Gastroesophageal sphincter (tissue), 3 donors: ENCODE measurements at regions not wholly inside any gene's neighbourhood (a gene's known extent, or its start where the extent isn't known, plus 50 kb on each side); places are given as distances from the start of the nearest gene placed in this dataset.

ENCODE experiments used
- EP300 ChIP-seq: sonication (generic); formaldehyde crosslinking; IDR thresholded peaks from one replicate; pipeline ENCODE4 v1.6.1; 2017; ENCODE audit warnings: antibody characterized with exemption, mild to moderate bottlenecking
- POLR2A ChIP-seq, 2 donors: fragments of 450-650 bp; IDR thresholded peaks; one replicate each; pipeline ENCODE4 v1.6.1; 2017; ENCODE audit warnings: antibody characterized with exemption in 2 of 2, mild to moderate bottlenecking in 2 of 2, moderate library complexity in 1 of 2
- POLR2AphosphoS5 ChIP-seq: sonication (generic); formaldehyde crosslinking; IDR thresholded peaks from one replicate; pipeline ENCODE4 v1.6.1; 2017; ENCODE audit warnings: antibody characterized with exemption
- TF ChIP-seq, protein P1 (sequence below), 4 experiments: fragments of 200-600 bp in 2 of 4; fragments of 450-650 bp in 2 of 4; sonication (generic) in 1 of 4; IDR thresholded peaks; one replicate each; pipeline ENCODE4 v1.5.1; 2017 to 2019; ENCODE audit warnings: antibody characterized with exemption in 4 of 4, mild to moderate bottlenecking in 2 of 4, moderate library complexity in 2 of 4

DNA sequence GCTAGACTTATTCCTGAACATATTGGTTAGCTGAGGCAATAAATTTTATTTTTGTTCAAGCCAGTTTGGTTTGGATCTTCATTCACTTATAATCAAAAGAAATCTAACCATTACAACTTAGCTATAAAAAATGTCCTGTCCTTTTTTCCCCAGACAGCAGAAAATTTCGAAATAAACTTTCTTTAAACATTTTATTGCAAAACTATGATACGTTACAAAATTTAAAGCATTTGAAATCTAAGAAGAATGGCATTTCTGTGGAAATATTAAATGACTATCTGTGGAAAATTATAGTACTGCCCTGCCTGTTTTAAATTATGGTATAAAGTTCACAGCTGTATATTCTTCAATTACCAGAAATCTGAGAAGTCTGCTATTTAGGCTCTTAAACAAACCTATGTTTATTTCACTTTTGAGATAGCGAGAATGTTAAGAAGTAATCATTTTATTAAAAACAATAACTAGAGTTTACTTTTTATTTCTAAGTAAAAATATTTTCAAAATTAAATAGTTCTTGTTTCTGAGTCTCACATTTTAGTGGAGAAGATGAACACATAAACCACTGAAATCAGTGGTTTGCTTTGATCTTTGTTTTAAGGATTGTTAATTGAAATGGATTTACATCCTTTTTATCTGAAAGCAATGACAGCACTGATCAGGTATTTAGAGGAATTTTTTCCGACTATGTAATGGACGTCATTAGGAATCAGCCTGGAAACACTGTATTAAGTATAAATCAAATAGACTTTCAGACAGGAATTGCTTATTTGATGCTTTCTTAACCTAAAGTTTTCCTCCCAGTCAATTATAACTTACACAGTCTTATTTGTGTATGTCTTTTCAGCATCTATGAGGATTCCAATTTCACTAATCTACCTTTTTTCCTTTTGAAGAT is 553.7 kb downstream of the COL12A1 start:
- TF ChIP-seq, protein P1, sequence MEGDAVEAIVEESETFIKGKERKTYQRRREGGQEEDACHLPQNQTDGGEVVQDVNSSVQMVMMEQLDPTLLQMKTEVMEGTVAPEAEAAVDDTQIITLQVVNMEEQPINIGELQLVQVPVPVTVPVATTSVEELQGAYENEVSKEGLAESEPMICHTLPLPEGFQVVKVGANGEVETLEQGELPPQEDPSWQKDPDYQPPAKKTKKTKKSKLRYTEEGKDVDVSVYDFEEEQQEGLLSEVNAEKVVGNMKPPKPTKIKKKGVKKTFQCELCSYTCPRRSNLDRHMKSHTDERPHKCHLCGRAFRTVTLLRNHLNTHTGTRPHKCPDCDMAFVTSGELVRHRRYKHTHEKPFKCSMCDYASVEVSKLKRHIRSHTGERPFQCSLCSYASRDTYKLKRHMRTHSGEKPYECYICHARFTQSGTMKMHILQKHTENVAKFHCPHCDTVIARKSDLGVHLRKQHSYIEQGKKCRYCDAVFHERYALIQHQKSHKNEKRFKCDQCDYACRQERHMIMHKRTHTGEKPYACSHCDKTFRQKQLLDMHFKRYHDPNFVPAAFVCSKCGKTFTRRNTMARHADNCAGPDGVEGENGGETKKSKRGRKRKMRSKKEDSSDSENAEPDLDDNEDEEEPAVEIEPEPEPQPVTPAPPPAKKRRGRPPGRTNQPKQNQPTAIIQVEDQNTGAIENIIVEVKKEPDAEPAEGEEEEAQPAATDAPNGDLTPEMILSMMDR (IDR thresholded peaks at IDR 0.05) = no peak
- no peak for TF ChIP-seq POLR2A (IDR thresholded peaks at IDR 0.05)
- no peak for TF ChIP-seq EP300
- TF ChIP-seq POLR2AphosphoS5 = no peak
